Stimulated activated CD4-positive, alpha-beta T cell treated with anti-CD3 and anti-CD28 coated beads, TNF-alpha, amount 100 ng/mL, for 1 hour (primary cell): ENCODE measurements at regions not wholly inside any gene's neighbourhood (a gene's known extent, or its start where the extent isn't known, plus 50 kb on each side); places are given as distances from the start of the nearest gene placed in this dataset.

Experiments
- DNase-seq, 3 donors: peaks; one replicate each; pipeline ENCODE4 v3.0.0-alpha.2; 2020; ENCODE audit warnings: low read depth in 3 of 3, low spot score in 1 of 3

DNA sequence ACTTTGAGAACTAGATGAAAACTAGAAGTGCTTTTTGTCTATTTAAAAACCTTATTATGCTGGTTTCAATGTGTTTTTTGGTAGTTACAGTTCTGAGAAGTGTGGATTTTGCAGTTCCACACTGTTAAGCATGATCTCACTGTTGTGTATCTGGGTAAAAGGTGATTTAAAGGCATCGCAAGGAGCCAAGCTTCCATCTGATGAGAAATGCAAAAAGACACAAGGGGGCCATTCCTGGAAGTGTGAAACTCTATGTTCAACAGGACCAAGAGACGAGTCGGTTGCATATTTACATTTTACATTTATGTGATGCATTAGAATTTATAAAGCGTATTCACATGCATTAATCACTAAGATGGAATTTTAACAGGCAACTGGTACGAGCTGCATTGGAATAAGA, 490.8 kb downstream of the NPIPA7 start:
- DNase-seq: no peak

DNA sequence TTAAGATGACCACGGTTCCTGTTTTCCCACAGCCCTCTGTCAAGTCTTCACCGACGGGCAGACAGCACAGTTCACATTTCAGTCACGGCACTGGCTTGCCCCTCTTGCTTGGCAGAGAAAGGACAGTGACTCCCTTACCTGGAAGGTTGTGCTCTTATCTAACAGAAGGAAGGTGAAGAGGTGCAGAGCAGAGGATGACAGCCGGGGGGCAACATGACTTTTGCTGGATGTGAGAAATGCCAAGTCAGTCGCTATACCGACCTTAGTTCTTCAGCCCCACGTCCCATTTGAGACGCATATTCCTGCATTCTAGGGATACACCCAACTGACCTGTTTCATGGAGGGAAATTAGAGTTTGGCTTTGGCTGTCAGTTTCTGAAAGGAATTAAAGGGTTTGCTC, 492.3 kb downstream of the NPIPA7 start:
- DNase-seq: no peak

DNA sequence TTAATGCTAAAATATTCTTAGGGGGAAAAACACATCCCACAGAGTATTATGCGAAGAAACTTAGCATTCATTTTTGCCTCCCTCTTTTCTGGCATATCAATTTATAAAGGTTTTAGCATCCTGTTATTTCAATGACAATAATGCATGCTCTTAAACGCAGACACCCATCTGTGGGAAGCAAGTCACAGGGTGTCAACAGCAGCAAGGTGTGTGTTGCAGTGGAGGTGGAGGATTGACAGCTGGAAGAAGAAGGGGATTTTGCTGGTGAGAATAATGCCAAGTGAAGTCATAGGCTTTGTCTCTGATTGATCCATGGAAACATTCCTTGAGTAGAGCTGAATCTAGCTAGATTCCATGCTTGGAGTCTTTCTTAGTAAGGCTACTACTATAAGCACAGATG, 498.1 kb downstream of the NPIPA7 start:
- no peak for DNase-seq

DNA sequence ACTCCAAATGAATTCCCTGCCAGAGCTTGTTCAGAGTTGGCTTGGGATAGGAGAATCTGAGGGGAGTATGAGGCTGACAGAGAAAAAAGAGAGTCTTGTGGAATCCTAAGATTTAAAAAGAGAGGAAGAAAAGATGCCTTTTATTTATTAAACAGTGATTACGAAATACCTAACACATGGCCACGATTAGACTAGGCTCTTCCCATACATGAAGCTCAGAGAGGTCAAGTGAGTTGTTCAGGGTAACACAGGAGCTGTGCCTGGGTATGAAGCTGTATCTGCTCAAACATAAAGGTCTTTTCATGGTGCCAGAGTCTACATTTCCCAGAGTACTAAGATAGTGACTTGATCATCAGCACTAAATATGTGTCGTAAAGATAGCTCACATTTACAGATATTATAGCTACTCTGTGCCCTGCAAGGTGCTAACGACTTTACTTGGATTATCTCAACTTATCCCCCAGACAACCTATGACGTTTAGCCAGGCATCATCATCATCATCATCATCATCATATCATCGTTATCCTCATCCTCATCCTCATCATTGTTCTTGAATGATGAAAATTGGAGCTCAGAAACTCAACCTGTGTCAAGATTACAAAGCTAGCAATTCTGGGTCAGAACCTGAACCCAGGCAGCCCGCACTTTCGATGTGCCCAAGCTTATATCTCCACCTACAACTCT, 500.8 kb downstream of the NPIPA7 start:
- DNase-seq: no peak

DNA sequence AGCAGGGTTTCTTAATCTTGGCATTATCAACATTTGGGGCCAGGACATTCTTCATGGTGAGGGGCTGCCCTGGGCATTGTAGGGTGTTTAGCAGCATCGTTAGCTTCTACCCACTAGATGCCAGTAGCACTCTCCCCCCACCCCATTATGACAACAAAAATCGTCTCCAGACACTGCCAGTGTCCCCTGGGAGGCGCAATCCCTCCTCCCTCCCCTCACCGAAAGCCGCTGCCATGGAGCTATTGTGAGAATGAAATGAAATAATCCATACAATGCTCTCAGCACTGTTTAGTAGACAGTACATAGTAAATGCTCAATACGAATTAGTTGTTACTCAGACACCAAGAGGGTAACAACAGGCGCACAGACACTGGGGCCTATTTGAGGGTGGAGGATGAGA, 502.9 kb downstream of the NPIPA7 start:
- no peak for DNase-seq

DNA sequence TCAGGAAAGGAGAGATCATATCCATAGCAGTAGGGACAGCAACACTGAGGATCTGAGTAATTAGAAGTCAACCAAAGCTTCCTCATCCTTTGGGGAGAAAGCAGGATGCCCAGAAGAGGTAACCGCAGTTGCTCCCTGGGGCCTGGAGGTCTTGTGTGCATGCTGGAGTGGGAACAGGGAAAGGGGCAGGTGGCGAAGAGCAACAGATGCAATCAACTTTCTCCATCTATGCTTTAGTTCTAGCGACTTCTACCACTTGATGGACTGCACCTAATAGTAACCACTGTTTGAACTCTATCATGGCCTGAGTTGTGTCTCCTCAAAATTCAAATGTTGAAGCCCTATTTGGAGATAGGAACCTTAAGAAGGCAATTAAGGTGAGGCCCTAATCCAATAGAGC, 503.8 kb downstream of the NPIPA7 start:
- no peak for DNase-seq

DNA sequence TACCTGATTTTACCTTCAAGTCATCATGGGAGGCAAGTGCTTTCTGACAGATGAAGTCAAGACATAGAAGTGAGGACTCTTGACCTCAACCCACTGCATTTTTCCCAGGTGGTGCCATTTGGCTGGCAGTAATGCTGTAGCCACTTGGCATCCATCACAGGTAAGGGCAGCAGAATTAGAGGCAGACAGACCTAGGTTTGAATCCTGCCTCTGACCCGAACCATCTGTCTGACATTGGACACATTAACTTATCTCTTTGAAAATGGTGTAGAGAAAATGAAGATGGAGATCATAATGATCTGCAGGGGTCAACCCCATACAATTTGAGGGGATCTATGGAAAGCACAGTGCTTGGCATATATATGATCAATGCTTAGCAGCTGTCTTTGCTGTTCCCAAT, 505.5 kb downstream of the NPIPA7 start:
- DNase-seq: no peak

DNA sequence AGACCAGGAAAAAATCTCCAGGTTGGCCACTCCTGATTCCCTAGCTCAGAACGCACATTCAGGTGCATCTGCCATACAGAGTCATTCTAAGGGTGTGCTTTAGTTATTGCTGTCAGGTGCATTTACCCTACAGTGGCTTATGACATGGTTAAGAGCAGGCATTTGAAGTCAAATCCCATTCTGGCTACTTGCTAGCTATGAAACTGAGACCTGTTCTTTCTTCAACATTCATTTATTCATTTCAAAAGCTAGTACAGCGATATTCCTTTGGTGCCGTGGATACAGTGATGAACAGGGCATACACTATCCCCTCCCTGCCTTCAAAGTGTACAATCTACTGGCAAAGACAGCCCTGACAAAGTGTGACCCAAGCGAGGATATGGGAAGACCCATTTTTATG, 508.3 kb downstream of the NPIPA7 start:
- DNase-seq: no peak

DNA sequence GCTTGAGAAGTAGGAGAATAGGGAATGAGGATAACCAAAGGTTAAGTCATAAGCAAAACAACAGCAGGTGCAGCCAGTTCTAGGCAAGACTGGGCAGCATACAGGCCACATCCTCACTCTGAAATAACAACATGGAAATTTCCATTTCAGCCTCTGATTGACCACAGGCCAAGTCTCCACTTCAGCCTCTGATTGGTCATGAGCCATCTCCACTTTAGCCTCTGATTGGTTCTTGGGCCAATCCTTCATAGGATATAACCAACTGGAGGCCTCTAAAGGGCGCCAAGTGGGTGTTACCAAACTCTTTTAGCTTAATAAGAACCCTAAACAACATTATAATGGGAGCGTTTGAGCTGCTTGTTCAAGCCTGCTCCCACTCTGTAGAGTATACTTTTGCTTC, 512.0 kb downstream of the NPIPA7 start:
- DNase-seq: no peak

DNA sequence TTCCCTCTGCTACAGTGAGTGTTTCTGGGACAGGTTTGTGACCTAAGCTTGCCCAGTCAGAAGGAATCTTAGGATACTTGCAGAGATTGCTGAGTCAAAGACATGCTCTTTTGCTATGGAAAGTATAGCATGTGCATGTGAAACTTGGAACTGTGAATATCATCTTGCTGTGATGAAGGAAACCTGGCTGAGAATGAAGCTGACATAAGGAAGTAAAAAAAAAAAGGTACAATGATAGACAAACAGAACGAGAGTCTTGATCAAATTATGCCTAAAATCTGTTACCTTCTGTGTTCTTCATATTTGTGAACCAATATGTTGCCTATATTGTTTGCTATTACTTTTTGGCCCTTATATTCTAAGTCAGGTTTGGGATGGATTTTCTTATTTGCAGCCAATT, 525.7 kb downstream of the NPIPA7 start:
- no peak for DNase-seq

DNA sequence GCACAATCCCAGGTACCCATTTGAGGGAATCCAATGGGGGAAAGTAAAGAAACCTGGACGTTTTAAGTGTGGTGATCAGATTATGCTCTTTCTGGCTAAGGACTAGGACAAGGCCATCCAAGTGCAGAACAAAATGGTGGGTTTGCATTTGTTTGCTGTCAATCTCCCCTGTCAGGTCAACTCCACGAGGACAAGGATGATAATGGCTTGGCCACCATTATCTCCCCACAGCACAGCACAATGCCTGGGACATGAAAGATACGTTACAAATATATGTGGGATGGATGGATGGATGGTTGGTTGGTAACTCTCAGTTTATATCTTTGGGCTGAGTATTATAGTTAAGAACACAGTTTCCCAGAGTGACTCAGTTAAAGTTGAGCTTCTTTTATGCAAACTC, 526.9 kb downstream of the NPIPA7 start:
- DNase-seq: no peak

DNA sequence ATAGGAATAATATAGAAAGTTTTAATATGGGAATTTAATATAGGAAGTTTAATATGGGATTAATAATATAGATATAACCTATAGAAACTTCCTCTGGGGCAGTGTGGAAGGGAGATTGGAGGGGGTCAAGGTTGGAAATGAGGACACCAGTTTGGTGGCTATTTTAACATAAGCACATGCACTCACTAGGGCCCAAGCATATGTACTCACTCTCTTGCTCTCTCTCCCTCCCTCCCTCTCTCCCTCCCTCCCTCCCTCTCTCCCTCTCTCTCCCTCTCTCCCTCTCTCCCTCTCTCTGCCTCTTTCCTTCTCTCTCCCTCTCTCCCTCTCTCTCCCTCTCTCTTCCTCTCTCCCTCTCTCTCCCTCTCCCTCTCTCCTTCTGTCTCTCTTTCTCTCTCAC, 528.1 kb downstream of the NPIPA7 start:
- DNase-seq: no peak

DNA sequence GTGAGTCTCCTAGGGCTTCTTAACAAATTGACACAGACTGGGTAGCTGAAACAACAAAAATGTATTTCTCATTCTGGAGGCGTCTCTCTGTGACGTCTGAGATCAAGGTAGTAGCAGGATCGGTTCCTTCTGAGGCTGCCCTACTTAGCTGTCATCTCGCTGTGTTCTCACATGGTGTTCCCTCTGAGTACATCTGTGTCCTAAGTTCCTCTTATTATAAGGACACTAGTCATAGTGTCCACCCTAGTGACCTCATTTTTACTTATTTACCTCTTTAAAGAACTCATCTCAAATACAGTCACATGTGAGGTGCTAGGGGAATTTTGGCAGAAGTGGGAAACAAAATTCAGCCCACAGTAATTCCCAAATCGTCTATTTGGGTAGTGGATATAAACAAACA, 529.1 kb downstream of the NPIPA7 start:
- DNase-seq: no peak

DNA sequence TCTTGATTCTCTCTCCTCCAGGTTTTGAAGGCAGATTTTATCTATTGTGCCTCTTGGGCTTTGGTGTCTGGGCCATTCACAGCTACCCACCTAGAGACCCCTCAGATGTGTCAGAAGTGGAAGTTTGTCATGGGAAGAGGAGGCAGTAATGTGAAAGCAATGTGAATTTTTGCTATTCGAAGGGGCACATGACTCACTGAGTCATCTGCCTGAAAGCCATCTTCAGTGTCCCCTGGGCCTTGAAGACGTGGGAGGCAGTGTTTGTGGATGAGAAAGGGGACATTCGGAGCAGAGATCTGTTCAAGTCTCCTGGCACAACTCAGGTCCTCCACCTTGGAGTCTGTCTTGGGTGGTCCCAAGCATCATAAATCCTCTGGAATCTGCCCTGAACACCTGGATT, 530.2 kb downstream of the NPIPA7 start:
- no peak for DNase-seq

DNA sequence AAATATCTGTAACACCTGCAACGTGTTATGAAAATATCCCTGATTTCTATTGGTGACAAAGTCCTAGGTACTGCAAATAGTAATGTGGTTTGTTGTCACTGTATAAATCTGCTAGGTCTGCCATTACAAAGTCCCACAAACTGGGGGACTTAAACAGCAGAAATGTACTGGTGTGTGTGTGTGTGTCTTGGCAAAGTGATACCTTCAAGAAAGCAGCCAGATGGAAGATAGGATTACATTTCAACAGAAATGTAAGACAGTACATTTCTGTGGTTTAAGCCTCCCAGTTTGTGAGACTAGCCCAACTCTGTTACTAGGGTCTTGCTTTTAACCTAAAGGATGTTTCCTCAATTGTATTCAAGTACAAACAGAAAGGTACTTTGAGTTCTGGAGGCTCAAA, 531.7 kb downstream of the NPIPA7 start:
- no peak for DNase-seq

DNA sequence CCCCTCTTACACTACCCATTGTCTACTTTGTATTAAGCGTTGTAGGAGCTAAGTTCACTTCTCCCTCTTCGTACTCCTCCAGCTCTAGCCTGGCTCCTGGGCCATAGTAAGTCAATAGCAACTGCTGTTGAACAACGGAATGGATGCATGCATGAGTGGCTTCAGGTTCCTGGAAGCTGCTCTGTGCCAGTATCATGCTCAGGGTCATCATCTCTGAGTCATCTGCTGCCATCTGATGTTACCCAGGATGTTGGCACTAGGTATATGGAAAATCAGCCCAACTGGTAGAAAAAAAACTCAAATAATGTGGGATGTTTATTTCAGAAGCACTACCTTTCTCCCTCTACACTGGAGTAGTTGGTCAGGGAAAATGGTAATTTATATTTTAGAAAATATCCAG, 536.8 kb downstream of the NPIPA7 start:
- no peak for DNase-seq

DNA sequence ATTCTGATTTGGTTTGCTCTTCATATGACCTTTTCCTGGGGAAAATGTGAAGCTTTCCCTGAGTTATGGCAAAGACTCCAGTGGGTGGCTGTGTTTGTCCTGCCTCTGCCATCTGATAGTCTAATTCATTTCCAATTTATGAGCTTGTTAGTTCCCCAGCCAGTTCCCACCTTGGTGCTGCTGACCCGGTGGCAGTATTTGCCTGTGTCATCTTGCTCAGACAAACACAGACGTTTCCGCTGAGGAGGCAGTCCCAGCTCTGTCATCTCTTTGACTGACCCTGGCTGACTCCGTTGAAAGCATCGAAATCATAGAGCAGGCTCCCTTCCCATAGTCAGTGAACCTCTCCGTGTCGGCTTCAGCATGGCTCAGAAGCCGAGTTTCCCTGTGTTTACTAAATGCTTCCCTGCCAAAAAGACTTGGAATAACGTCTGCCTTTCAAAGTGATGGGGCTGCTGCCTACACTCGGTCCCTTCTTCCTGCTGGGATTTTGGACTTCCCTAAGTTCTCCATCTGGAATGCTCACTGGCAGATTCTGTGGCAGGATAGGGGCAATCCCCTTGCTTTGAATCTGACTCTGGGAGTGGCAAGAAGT, 538.3 kb downstream of the NPIPA7 start:
- DNase-seq: no peak

DNA sequence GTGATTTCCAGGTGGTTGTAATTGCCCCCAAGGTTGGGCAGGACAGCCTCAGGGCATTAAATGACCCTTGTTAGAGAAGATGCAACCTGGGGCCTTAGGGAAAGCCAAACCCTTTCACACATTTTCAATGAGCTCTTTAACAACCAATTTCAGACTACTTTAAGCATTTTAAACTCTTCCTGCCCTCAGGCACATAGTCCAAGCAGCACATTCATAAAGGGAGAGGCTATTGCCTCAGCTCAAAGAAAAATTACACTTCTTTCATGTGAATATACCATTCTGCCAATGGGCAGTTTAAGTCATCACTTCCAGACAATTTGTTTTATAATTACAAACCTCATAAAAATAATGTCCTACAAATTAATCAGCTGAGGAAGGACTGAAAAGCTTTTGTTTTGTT, 544.5 kb downstream of the NPIPA7 start:
- no peak for DNase-seq

DNA sequence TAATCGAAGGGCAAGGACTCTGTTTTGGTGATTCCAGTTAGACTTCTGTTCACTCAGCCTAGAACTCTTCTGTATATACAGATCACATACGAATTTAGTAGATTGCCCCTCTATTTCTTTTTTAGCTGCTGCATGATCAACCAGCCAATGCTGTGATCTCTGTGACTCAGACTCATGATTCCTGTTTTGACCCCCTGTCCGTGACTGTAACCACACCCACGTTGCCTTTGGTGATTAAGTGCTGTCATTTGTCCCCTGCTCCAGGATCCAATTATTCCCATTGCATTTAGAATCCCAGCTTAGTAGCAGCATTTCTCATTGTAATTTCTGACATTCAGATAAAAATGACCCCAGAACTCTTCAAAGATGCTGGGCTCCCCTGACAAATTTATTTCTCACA, 545.7 kb downstream of the NPIPA7 start:
- no peak for DNase-seq

DNA sequence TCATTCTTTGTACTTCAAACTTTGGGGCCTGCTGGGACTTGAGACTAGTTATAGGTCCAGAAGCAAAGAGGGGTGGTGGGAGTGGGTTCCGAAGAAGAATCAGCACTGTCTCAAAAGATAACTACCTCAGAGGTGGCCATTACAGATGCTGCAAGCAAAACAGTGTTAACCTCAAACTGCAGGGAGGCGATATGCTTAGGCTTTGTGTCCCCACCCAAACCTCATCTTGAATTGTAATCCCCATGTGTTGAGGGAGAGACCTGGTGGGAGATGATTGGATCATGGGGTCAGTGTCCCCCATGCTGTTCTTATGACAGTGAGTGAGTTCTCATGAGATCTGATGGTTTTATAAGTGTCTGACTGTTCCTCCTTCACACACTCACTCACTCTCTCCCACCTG, 545.3 kb downstream of the XYLT1 start:
- no peak for DNase-seq

DNA sequence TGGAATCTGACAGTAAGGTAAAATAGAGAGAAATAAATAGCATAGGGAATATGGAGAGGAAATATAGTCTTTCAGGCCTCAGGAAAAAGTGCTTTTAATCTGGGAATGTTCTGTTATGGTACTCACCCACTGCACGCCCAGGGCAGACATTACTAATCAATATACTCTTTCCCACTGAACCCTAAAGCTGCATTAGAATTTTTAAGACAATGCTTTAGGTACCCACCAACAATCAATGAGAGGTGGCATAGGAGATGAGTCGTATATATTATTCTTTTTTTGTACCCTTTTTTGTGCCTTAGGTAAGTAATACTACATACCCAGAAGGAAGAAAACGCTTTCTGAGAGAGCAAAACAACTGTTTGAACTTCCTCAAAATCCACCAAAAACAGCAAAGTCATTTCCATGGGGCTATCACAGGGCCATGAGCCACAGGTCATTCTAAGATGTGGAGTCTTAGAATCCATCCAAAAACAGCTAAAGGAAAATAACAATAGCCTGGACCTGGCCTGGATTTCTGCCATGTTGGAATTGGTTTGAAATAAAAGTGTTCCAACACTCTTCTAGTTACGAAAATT, 542.1 kb downstream of the XYLT1 start:
- DNase-seq: no peak

DNA sequence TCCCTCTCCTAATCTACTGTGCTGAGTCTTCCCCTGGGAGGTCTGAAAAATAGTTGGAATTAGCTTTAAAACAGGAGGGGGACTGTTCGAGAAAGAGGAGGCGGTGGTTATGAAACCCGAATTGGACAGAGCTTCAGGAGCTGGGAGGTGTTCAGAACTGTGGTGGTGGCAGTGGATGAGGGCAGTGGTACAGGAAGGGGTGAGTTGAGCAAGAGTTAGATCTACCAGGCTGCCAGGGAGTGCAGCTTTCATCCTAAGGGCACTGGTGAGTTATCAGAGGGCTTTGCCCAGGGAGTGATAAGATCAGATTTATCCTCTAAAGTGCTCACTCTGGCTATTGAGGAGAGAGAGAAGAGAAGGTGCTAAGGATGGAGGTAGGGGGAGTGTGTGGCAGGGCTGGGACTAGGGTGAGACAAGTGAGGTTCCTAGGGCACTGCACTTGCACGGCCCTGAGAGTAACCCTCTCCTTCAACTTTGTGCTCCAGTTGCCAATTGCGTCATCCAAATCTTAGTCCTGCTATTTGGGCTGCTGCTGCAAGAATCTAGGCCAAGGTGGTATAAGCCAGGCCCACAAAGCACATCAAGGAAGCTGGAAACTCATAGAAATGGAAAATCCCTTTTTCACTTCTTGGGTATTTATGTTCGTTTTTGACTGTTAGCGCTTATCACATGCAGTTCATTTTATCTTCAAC, 540.3 kb downstream of the XYLT1 start:
- DNase-seq: no peak
